ENCODE measurements at regions not wholly inside any gene's neighbourhood (a gene's known extent, or its start where the extent isn't known, plus 50 kb on each side); places are given as distances from the start of the nearest gene placed in this dataset.

GRCh38 chrX:7704205-7704604, 138.8 kb upstream of the VCX start:
- Histone ChIP-seq H3K4me3 (replicated peaks; ENCODE audit: insufficient read depth, low read length) (no peak overlapping the region), H3K27ac (replicated peaks) (no peak overlapping the region), H3K27me3 (ENCODE audit: insufficient read depth, poor library complexity, severe bottlenecking) (no peaks in the 10 kb centered on the region)
- TF ChIP-seq GABPA (IDR thresholded peaks at IDR 0.05; ENCODE audit: low read depth) (no peak), REST (IDR thresholded peaks at IDR 0.05; ENCODE audit: insufficient replicate concordance, low read depth) (no peak), CTCF (IDR thresholded peaks at IDR 0.05; ENCODE audit: insufficient read depth, low read length) (no peak)
- DNase-seq (ENCODE audit: low read depth in 1 of 2, low spot score in 1 of 2) = no peak

GRCh38 chrX:7698248-7698647, 144.7 kb upstream of the VCX start:
- Histone ChIP-seq H3K27ac (replicated peaks) (no peak overlapping the region), H3K4me3 (replicated peaks; ENCODE audit: insufficient read depth, low read length) (no peak overlapping the region), H3K27me3 (ENCODE audit: insufficient read depth, poor library complexity, severe bottlenecking) (no peaks in the 10 kb centered on the region)
- no peak for TF ChIP-seq REST (IDR thresholded peaks at IDR 0.05; ENCODE audit: insufficient replicate concordance, low read depth)
- TF ChIP-seq SPI1 (IDR thresholded peaks at IDR 0.05; ENCODE audit: borderline replicate concordance, low read depth) = no peak
- TF ChIP-seq POLR2AphosphoS5 (IDR thresholded peaks at IDR 0.05; ENCODE audit: low read depth) = no peak
- TF ChIP-seq GABPA (IDR thresholded peaks at IDR 0.05; ENCODE audit: low read depth) = no peak
- TF ChIP-seq CTCF (IDR thresholded peaks at IDR 0.05; ENCODE audit: insufficient read depth, low read length) = no peak
- no peak for DNase-seq (ENCODE audit: low read depth in 1 of 2, low spot score in 1 of 2)

GRCh38 chrX:7690842-7691241, 152.1 kb upstream of the VCX start:
- Histone ChIP-seq H3K27ac (replicated peaks) (no peak overlapping the region), H3K4me3 (replicated peaks; ENCODE audit: insufficient read depth, low read length) (no peak overlapping the region), H3K27me3 (ENCODE audit: insufficient read depth, poor library complexity, severe bottlenecking) (no peaks in the 10 kb centered on the region)
- no peak for DNase-seq (ENCODE audit: low read depth in 1 of 2, low spot score in 1 of 2)
- TF ChIP-seq POLR2AphosphoS5 (IDR thresholded peaks at IDR 0.05; ENCODE audit: low read depth) (no peak), GABPA (IDR thresholded peaks at IDR 0.05; ENCODE audit: low read depth) (no peak), REST (IDR thresholded peaks at IDR 0.05; ENCODE audit: insufficient replicate concordance, low read depth) (no peak), SPI1 (IDR thresholded peaks at IDR 0.05; ENCODE audit: borderline replicate concordance, low read depth) (no peak), CTCF (IDR thresholded peaks at IDR 0.05; ENCODE audit: insufficient read depth, low read length) (no peak)
